NCI-H146 treated with DMSO at 0.1 percent for 48 hours (cell line): ENCODE measurements at regions not wholly inside any gene's neighbourhood (a gene's known extent, or its start where the extent isn't known, plus 50 kb on each side); places are given as distances from the start of the nearest gene placed in this dataset.

Experiments used
- DNase-seq: peaks from one replicate; lab custom pipeline; 2025; ENCODE audit not compliant: unreplicated experiment; lab: John Stamatoyannopoulos, UW

GRCh38 chr18:73653827-73654226, 493.8 kb downstream of the FBXO15 start:
- DNase-seq = no peak

DNA sequence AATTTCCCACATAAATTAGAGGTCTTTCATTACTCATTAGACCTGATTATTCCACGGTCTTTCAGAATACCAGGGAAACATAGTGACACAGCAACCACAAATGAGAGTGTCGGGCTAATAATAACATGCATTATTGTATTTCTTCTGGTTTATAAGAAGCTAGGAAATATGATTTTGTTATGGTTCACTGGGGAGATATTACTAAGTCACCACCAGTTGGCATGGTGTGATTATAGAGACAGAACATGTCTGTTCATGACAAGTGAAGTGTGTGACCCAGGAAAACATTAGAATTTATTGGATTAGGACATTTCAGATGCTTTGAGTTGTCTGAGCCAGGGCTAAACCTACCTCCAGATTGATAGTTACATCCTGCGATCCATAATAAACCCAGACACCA, 494.4 kb downstream of the FBXO15 start:
- DNase-seq = no peak

- no peak for DNase-seq
Observed at GRCh38 chr18:73647391-73647790, 500.2 kb downstream of the FBXO15 start.

- no peak for DNase-seq
Observed at GRCh38 chr18:73646772-73647171, 500.9 kb downstream of the FBXO15 start.

- DNase-seq = no peak
Observed at GRCh38 chr18:73646196-73646595, 501.4 kb downstream of the FBXO15 start.

DNA sequence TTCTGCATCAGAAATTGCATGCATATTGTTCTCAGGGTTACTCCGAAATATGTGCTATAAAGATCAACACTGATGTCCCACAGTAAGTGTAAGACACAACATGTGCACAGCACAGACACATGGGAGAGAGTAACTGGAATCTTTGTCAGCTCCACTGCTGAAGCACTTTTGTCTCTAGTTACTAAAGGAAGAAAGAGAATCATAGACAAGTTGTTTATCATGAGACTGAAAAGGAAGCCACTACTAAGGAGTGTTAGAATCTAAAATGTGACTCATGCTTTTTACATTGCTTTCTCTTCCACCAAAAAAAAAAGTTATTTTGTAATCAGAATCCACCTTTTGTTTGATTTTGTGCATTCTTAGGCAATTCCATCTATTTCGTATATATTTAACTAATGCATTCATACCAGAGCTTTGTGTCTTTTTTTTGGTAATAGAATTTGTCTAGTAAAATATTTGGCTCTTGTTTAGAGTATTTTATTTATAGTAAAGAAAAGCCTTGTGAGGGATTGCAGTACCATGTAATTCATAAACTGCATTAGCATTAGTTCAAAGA, 502.4 kb downstream of the FBXO15 start:
- no peak for DNase-seq

DNA sequence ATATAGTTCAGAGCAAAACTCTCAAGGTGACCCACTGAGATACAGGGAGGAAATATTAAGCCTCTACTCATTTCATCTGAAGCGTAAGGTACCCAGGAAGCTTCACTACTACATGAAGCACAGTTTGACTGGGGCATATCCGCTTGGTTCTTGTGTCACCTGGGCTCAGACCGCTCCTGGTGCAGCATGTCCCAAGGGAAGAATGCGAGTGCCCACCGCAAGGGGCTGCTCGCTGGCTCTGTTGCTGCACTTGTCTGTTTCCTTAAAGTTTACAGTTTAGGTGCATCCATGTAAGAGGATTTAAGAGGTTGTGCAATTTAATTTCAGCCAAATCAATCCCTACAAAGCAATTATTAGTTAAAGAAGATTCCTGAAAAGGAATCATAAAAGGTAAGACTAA, 507.8 kb downstream of the FBXO15 start:
- peak; percentile 26 for DNase-seq

GRCh38 chr18:73638709-73639108, 508.9 kb downstream of the FBXO15 start:
- DNase-seq = no peak

DNA sequence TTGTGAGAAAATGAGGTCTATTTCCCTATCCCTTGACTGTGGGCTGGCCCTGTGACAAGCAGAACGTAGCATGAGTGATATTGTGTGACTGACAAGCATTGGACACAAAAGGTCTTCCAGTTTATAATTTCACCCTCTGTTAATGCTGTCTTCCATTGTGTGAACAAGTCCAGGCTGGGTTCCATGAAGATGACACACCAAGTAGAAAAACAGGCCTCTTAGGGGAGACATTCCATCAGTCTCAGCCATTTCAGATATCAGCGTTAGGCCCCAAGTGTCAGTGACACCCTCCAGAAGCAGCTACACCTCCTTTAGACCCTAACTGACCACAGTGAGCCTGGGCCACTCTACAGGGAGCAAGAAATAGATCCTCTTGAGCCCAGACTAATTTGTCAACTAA, 511.3 kb downstream of the FBXO15 start:
- no peak for DNase-seq

- no peak for DNase-seq
Observed at GRCh38 chr18:73626859-73627258, 520.8 kb downstream of the FBXO15 start.

DNA sequence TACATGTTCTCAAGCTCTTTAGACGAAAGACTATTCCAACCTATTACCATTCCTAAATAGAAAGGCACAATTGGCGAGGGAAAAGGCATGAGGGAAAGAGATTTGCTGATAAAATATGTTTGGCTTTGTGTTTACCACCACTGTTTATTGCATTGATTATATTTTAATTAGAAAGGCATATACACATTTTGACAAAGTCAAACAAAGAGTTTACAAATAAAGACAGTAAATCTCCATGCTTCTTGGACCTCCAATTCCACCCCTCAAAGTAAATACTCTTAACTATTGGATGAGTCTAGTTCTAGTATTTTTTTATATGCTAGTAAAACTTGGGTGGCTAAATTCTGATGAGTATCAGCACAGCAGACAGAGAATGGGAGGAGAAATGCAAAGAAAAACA, 521.4 kb downstream of the FBXO15 start:
- DNase-seq = no peak

DNA sequence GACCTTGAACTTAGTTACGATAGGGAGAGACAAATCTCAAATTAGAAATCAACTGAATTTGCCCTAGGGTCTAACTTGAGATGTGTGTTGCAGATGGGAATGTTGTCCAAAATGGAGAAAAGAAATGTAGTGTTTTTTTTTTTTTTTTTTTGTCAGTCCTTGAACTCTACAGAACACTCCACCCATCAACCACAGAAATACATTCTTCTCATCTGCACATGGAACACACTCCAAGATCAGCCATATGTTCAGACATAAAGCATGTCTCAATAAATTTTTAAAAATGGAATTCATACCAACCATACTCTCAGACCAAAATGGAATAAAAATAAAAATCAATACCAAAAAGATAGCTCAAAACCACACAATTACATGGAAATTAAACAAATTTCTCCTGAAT, 526.5 kb downstream of the FBXO15 start:
- no peak for DNase-seq

DNA sequence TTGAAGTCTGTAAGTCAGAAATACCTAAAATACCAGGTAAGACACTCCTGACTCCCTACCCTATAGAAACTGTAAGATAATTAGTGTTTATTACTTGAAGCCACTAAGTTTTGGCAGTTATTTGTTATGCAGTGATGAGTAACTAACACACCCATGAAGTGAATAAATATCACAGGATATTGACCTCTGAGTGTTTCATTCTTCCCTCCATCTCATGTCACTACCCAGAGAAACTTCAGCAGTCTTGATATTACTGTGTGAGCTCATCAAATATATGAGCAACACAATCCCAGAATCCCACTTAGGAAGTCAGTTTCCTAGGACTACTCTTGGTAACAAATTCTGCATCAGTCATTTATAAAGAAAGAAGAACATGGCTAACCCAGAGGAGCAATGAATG, 529.7 kb downstream of the FBXO15 start:
- no peak for DNase-seq

- no peak for DNase-seq
Observed at GRCh38 chr18:73615506-73615905, 532.1 kb downstream of the FBXO15 start.

DNA sequence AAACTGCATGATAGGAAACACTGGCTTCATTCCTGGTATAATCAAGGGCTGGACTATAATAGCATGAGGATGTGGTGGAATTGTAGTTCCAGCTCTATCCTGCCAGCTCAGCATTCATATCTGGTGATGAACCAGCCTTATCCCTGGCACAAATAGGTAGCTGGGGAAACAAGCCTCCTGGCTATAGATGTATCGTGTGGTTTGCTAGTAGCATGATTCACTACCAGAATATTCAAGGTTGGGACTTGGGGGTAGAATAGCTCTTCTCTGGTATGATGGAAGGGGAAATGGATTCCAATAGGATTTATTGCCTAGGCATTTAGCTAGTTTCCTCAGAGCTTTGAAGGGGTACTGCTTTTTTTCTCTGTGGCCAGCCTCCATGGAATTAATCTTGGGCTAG, 532.8 kb downstream of the FBXO15 start:
- DNase-seq = no peak

GRCh38 chr18:73613706-73614340, 533.8 kb downstream of the FBXO15 start:
- DNase-seq = no peak

- DNase-seq = peak; percentile 5
Observed at GRCh38 chr18:73597832-73598615, 549.6 kb downstream of the FBXO15 start.

- no peak for DNase-seq
Observed at GRCh38 chr18:73594749-73595148, 552.9 kb downstream of the FBXO15 start.

- DNase-seq = no peak
Observed at GRCh38 chr18:73593207-73593606, 554.4 kb downstream of the FBXO15 start.

DNA sequence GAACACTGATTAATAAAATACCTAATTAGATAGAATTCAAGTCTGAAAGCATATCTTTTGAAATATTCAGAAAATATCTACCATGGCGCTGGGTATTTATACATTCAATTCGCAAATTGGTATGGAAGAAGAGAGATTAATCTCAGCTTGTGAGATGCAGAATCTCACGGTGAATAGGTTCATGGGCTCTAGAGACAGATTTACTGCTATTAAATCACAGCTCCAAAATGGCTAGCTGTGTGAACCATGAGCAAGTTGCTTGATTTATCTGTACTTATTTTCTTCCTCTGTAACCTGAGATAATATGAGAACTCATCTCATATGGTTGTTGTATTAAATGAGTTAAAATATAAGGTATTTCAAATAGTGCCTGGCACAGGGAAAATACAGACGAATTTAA, 556.7 kb downstream of the FBXO15 start:
- DNase-seq = no peak

DNA sequence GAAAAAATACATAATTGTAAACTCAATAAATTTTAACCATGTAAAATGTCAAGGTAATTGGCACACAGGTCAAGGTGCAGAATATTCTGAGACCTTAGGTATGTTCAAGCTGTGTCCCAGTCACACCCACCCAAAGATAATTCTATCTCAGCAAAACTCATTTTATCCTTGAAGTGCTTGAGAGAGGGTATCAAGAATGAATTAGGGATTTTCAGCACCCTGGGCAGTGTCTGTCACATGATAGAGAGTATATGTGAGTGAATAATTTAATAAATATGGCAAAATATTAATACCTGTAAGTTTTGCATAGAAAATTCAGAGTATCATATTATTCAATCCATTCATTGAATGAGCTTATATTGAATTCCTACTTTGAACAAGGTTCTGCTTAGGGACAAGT, 567.9 kb downstream of the FBXO15 start:
- no peak for DNase-seq

- DNase-seq = no peak
Observed at GRCh38 chr18:73577365-73577764, 570.3 kb downstream of the FBXO15 start.
